WTC11 (cell line): ENCODE measurements at regions not wholly inside any gene's neighbourhood (a gene's known extent, or its start where the extent isn't known, plus 50 kb on each side); places are given as distances from the start of the nearest gene placed in this dataset.

Experiments
- FOXK1 ChIP-seq: sonication (generic); formaldehyde crosslinking; IDR thresholded peaks from 2 replicates; pipeline ENCODE4 v1.8.0; 2022; ENCODE audit warnings: mild to moderate bottlenecking, moderate library complexity, missing genetic modification reagents
- GTF2I ChIP-seq: fragments of 250-450 bp; sonication (Bioruptor Pico); conservative IDR thresholded peaks from 2 replicates; pipeline ENCODE4 v1.4.0; 2021; ENCODE audit warnings: mild to moderate bottlenecking
- ZBTB21 ChIP-seq: sonication (generic); formaldehyde crosslinking; IDR thresholded peaks from 2 replicates; pipeline ENCODE4 v1.8.1; 2023; ENCODE audit warnings: mild to moderate bottlenecking, missing genetic modification reagents, borderline replicate concordance
- ZNF416 ChIP-seq: fragments of 250-450 bp; sonication (Bioruptor Pico); IDR thresholded peaks from 2 replicates; pipeline ENCODE4 v1.9.0; 2021; ENCODE audit warnings: mild to moderate bottlenecking, inconsistent platforms
- TF ChIP-seq, protein P1 (sequence below): sonication (generic); formaldehyde crosslinking; IDR thresholded peaks from 2 replicates; pipeline ENCODE4 v1.8.1; 2023; ENCODE audit warnings: mild to moderate bottlenecking, missing genetic modification reagents, moderate library complexity
- TF ChIP-seq, protein P2 (sequence below): fragments of 200-600 bp; IDR thresholded peaks from 2 replicates; pipeline ENCODE4 v1.8.0; 2022; ENCODE audit warnings: antibody characterized with exemption
- TF ChIP-seq, protein P3 (sequence below): sonication (generic); formaldehyde crosslinking; IDR thresholded peaks from 2 replicates; pipeline ENCODE4 v1.8.1; 2023; ENCODE audit warnings: mild to moderate bottlenecking, missing genetic modification reagents
- TF ChIP-seq, protein P4 (sequence below): sonication (generic); formaldehyde crosslinking; IDR thresholded peaks from 2 replicates; pipeline ENCODE4 v1.8.1; 2022; ENCODE audit warnings: low read depth, missing genetic modification reagents, borderline replicate concordance
- TF ChIP-seq, protein P5 (sequence below): sonication (generic); formaldehyde crosslinking; IDR thresholded peaks from 2 replicates; pipeline ENCODE4 v1.8.1; 2022; ENCODE audit warnings: mild to moderate bottlenecking, moderate library complexity, missing genetic modification reagents

DNA sequence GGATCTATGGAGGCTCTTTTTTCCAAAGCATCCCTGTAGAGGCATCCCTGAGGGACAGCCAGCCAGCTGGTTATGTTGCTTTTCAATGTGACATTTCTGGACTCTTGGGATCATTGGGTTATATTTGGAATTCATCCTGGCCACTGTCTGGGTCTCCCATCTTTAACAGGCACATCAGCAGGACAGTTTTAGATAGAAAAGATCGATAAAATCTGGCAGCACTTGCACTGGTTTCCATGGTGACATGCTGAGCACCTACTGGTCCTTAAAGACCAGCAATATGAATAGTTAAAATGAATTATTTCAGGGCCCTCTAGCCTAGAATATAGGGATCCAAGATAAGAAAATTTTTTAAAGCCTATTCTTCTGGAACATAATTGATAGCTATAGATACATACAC lies 151.6 kb downstream of the KDR start:
- TF ChIP-seq, protein P1, sequence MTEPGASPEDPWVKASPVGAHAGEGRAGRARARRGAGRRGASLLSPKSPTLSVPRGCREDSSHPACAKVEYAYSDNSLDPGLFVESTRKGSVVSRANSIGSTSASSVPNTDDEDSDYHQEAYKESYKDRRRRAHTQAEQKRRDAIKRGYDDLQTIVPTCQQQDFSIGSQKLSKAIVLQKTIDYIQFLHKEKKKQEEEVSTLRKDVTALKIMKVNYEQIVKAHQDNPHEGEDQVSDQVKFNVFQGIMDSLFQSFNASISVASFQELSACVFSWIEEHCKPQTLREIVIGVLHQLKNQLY: no peak
- TF ChIP-seq, protein P2, sequence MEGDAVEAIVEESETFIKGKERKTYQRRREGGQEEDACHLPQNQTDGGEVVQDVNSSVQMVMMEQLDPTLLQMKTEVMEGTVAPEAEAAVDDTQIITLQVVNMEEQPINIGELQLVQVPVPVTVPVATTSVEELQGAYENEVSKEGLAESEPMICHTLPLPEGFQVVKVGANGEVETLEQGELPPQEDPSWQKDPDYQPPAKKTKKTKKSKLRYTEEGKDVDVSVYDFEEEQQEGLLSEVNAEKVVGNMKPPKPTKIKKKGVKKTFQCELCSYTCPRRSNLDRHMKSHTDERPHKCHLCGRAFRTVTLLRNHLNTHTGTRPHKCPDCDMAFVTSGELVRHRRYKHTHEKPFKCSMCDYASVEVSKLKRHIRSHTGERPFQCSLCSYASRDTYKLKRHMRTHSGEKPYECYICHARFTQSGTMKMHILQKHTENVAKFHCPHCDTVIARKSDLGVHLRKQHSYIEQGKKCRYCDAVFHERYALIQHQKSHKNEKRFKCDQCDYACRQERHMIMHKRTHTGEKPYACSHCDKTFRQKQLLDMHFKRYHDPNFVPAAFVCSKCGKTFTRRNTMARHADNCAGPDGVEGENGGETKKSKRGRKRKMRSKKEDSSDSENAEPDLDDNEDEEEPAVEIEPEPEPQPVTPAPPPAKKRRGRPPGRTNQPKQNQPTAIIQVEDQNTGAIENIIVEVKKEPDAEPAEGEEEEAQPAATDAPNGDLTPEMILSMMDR: no peak
- TF ChIP-seq ZBTB21 (CRISPR knock-in tag) (no peak), FOXK1 (no peak), ZNF416 (CRISPR knock-in tag) (no peak), GTF2I (CRISPR knock-in tag) (no peak)
- TF ChIP-seq, protein P3, sequence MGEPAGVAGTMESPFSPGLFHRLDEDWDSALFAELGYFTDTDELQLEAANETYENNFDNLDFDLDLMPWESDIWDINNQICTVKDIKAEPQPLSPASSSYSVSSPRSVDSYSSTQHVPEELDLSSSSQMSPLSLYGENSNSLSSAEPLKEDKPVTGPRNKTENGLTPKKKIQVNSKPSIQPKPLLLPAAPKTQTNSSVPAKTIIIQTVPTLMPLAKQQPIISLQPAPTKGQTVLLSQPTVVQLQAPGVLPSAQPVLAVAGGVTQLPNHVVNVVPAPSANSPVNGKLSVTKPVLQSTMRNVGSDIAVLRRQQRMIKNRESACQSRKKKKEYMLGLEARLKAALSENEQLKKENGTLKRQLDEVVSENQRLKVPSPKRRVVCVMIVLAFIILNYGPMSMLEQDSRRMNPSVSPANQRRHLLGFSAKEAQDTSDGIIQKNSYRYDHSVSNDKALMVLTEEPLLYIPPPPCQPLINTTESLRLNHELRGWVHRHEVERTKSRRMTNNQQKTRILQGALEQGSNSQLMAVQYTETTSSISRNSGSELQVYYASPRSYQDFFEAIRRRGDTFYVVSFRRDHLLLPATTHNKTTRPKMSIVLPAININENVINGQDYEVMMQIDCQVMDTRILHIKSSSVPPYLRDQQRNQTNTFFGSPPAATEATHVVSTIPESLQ (CRISPR knock-in tag): no peak
- TF ChIP-seq, protein P4, sequence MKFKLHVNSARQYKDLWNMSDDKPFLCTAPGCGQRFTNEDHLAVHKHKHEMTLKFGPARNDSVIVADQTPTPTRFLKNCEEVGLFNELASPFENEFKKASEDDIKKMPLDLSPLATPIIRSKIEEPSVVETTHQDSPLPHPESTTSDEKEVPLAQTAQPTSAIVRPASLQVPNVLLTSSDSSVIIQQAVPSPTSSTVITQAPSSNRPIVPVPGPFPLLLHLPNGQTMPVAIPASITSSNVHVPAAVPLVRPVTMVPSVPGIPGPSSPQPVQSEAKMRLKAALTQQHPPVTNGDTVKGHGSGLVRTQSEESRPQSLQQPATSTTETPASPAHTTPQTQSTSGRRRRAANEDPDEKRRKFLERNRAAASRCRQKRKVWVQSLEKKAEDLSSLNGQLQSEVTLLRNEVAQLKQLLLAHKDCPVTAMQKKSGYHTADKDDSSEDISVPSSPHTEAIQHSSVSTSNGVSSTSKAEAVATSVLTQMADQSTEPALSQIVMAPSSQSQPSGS (CRISPR knock-in tag): no peak
- TF ChIP-seq, protein P5, sequence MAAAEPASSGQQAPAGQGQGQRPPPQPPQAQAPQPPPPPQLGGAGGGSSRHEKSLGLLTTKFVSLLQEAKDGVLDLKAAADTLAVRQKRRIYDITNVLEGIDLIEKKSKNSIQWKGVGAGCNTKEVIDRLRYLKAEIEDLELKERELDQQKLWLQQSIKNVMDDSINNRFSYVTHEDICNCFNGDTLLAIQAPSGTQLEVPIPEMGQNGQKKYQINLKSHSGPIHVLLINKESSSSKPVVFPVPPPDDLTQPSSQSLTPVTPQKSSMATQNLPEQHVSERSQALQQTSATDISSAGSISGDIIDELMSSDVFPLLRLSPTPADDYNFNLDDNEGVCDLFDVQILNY: no peak
